Calu3 (cell line): ENCODE measurements at regions not wholly inside any gene's neighbourhood (a gene's known extent, or its start where the extent isn't known, plus 50 kb on each side); places are given as distances from the start of the nearest gene placed in this dataset.

Source experiments
- BruUV-seq: library from RNA; stranded (reverse); fragments of 400-500 nt; replicated peaks from 2 replicates; lab custom pipeline; 2021; lab: Mats Ljungman, UMichigan
- CTCF ChIA-PET: fragments of 300-600 bp; sonication (Branson Sonifier 250); formaldehyde crosslinking; loops from one replicate; lab custom pipeline; 2022; ENCODE audit warnings: antibody characterized with exemption; lab: Charles Lee
- DNase-seq: peaks from one replicate; pipeline ENCODE4 v3.0.0; 2022
- H3K27ac Mint-ChIP-seq: one replicate; pipeline ENCODE4 v1.8.0; 2022; ENCODE audit warnings: mixed read lengths; ENCODE audit not compliant: unreplicated experiment
- H3K27me3 Mint-ChIP-seq: one replicate; pipeline ENCODE4 v1.8.0; 2022; ENCODE audit warnings: mixed read lengths; ENCODE audit not compliant: unreplicated experiment
- H3K36me3 Mint-ChIP-seq: one replicate; pipeline ENCODE4 v1.8.0; 2022; ENCODE audit warnings: mild to moderate bottlenecking, moderate library complexity, mixed read lengths; ENCODE audit not compliant: insufficient read depth, unreplicated experiment
- H3K4me1 Mint-ChIP-seq: one replicate; pipeline ENCODE4 v1.8.0; 2022; ENCODE audit warnings: mild to moderate bottlenecking, low read depth, mixed read lengths; ENCODE audit not compliant: unreplicated experiment
- H3K4me3 Mint-ChIP-seq: one replicate; pipeline ENCODE4 v1.8.0; 2022; ENCODE audit warnings: mild to moderate bottlenecking, low read depth, moderate library complexity, mixed read lengths; ENCODE audit not compliant: unreplicated experiment
- H3K9me3 Mint-ChIP-seq: one replicate; pipeline ENCODE4 v1.8.0; 2022; ENCODE audit warnings: low read depth, mixed read lengths; ENCODE audit not compliant: unreplicated experiment
- intact Hi-C: fragments of 100-400 bp; cut with micrococcal nuclease; formaldehyde crosslinking; loops from one replicate; pipeline ENCODE4 v1.10.0; 2022; ENCODE audit not compliant: unreplicated experiment
- TF ChIP-seq, protein P1 (sequence below): fragments of 200-600 bp; IDR thresholded peaks from one replicate; pipeline ENCODE4 v1.8.0; 2022; ENCODE audit warnings: antibody characterized with exemption; ENCODE audit not compliant: unreplicated experiment

DNA sequence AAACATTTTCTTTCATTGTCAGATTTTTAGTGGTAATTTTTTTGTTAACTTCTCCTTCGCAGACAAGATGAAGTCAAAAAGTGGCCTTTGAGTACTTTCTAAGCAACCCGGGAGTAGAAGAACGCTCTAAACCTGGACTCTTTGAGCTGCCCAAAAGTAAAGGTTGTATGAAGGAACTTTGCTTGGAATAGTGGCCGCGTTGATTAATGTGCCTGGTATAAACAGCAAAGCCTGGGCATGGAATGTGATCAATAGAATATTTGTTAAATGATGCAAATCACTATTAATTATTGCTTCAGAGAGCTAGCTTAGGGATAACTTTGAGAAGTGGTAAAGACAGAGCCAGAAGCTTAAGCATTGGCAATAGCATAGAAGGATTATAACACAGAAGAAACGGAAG is 475.1 kb upstream of the ANKRD30A start:
- no peak overlapping the region for H3K4me3 Mint-ChIP-seq
- CTCF ChIA-PET, result no interaction called here
- no TSS peak for BruUV-seq

DNA sequence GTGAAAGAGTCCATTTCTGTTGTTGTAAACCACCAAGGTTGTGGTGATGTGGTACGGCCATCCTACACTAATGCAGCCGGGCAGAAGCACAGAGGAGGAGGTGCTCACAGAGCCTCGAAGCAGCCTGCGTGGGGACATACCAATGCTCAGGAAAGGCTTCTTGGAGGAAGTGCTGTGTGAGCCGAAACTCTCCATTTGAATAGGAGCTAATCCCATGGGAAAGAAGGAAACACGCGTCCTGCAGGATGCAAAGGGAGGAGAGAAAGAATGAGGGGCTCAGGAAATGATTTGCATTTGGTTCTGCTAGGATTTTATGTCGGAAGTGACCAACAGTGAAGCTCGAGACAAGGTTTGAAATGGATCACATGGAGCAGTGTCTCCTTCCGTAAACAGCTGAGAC is 477.9 kb upstream of the ANKRD30A start:
- no peak for DNase-seq
- no peaks in the 10 kb centered on the region for H3K27me3 Mint-ChIP-seq
- H3K36me3 Mint-ChIP-seq, result no peaks in the 10 kb centered on the region
- H3K4me1 Mint-ChIP-seq, result no peaks in the 10 kb centered on the region
- H3K4me3 Mint-ChIP-seq, result no peak overlapping the region
- BruUV-seq, result no TSS peak
- intact Hi-C loops, result no loop called here
- peaks cover 22% of the 10 kb centered on the region for H3K9me3 Mint-ChIP-seq
- CTCF ChIA-PET, result no interaction called here
- no peak overlapping the region for H3K27ac Mint-ChIP-seq
- TF ChIP-seq, protein P1, sequence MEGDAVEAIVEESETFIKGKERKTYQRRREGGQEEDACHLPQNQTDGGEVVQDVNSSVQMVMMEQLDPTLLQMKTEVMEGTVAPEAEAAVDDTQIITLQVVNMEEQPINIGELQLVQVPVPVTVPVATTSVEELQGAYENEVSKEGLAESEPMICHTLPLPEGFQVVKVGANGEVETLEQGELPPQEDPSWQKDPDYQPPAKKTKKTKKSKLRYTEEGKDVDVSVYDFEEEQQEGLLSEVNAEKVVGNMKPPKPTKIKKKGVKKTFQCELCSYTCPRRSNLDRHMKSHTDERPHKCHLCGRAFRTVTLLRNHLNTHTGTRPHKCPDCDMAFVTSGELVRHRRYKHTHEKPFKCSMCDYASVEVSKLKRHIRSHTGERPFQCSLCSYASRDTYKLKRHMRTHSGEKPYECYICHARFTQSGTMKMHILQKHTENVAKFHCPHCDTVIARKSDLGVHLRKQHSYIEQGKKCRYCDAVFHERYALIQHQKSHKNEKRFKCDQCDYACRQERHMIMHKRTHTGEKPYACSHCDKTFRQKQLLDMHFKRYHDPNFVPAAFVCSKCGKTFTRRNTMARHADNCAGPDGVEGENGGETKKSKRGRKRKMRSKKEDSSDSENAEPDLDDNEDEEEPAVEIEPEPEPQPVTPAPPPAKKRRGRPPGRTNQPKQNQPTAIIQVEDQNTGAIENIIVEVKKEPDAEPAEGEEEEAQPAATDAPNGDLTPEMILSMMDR, result no peak

More for the DNA sequence above, 475.1 kb upstream of the ANKRD30A start:
- no peaks in the 10 kb centered on the region for H3K27me3 Mint-ChIP-seq
- TF ChIP-seq, protein P1, result no peak
- H3K36me3 Mint-ChIP-seq, result no peaks in the 10 kb centered on the region
- intact Hi-C loops, result no loop called here
- no peaks in the 10 kb centered on the region for H3K4me1 Mint-ChIP-seq
- no peak overlapping the region for H3K27ac Mint-ChIP-seq
- peaks cover 18% of the 10 kb centered on the region for H3K9me3 Mint-ChIP-seq
- DNase-seq, result no peak

DNA sequence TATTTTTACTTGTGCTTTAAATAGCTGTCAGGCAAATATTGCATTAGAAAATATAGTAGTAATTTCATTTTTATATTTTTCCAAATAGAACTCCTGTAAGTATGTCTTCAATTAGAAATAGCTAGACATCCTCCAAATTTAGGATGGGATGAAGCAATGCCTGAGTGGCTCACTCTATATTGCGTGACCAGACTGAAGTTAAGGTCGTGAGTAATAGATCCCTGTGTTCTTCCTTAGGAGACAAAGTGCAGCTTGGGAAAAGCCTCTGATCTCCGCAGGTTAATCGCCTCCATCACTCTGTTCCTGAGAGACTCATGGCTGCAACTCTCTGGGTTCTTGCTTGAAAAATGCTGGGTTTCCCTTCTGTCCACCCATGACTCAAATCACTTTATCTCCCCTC is 484.8 kb upstream of the ANKRD30A start:
- peaks cover 9% of the 10 kb centered on the region for H3K9me3 Mint-ChIP-seq
- no peak overlapping the region for H3K27ac Mint-ChIP-seq
- CTCF ChIA-PET, result no interaction called here
- BruUV-seq, result no TSS peak
- no peak overlapping the region for H3K4me3 Mint-ChIP-seq
- no peak for DNase-seq
- H3K4me1 Mint-ChIP-seq, result no peaks in the 10 kb centered on the region
- no peaks in the 10 kb centered on the region for H3K36me3 Mint-ChIP-seq
- TF ChIP-seq, protein P1, result no peak
- H3K27me3 Mint-ChIP-seq, result no peaks in the 10 kb centered on the region
- intact Hi-C loops, result no loop called here

DNA sequence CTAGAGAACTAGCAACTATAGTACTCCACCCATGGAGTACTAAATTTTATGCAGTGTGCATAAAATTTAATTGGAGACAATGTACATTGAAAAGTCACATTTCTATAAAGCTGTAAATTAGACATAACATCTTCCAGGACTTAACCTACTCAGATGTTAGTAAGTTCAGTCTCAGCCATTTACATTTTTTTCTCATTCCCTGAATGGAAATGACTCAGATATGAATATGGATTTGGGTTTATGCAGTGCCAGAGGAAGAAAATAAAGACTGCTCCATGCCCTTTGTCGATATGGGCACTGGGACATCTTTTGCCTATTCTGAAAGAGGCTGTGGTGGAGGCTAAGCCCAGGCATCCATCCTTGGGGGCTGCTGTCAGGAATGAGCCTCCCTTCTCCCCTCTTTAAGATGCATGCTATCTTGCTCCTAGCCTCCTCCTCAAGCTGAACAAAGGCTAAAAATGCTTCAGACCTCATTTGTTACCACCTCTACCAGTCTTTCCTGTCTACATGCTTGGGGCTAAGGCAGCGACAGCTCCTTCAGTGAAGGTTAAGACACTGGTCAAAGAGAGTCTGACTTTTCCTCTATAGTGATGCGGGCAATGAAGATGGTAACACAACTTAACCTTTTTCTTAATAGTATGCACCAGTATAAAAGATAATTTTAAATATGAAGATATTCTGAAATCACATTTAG is 486.8 kb upstream of the ANKRD30A start:
- TF ChIP-seq, protein P1, result no peak
- CTCF ChIA-PET, result no interaction called here
- no peak overlapping the region for H3K4me3 Mint-ChIP-seq
- H3K36me3 Mint-ChIP-seq, result no peaks in the 10 kb centered on the region
- H3K27ac Mint-ChIP-seq, result no peak overlapping the region
- peaks cover 9% of the 10 kb centered on the region for H3K9me3 Mint-ChIP-seq
- no peaks in the 10 kb centered on the region for H3K27me3 Mint-ChIP-seq
- DNase-seq, result no peak
- BruUV-seq, result no TSS peak
- intact Hi-C loops, result no loop called here
- no peaks in the 10 kb centered on the region for H3K4me1 Mint-ChIP-seq
